Sigmoid colon (tissue), 6 donors: ENCODE measurements at regions not wholly inside any gene's neighbourhood (a gene's known extent, or its start where the extent isn't known, plus 50 kb on each side); places are given as distances from the start of the nearest gene placed in this dataset.

Experiments
- DNase-seq: peaks from one replicate; pipeline ENCODE4 v3.0.0-alpha.2; 2019
- H3K27ac ChIP-seq, 4 donors: fragments of 200-600 bp; sonication (generic); one replicate each; pipeline ENCODE4 v1.5.1; 2016 to 2019; ENCODE audit warnings: mild to moderate bottlenecking in 1 of 4
- H3K27me3 ChIP-seq, 3 donors: fragments of 200-600 bp; sonication (generic); one replicate each; pipeline ENCODE4 v1.5.1; 2019; ENCODE audit warnings: mild to moderate bottlenecking in 1 of 3
- H3K36me3 ChIP-seq, 4 donors: fragments of 200-600 bp; sonication (generic); one replicate each; pipeline ENCODE4 v1.5.1; 2016 to 2019
- H3K4me1 ChIP-seq, 4 donors: fragments of 200-600 bp; sonication (generic); one replicate each; pipeline ENCODE4 v1.5.1; 2017 to 2019
- H3K4me3 ChIP-seq, 4 donors: fragments of 200-600 bp; sonication (generic); one replicate each; pipeline ENCODE4 v1.5.1; 2017 to 2019; ENCODE audit warnings: mild to moderate bottlenecking in 2 of 4, moderate library complexity in 1 of 4
- H3K9me3 ChIP-seq, 4 donors: fragments of 200-600 bp in 3 of 4; sonication (generic) in 3 of 4; one replicate each; pipeline versions ENCODE4 v1.5.1 to v1.6.1; 2013 to 2019
- CTCF ChIP-seq, 4 experiments: fragments of 450-650 bp in 3 of 4; fragments of 200-600 bp in 1 of 4; IDR thresholded peaks; one replicate each; pipeline ENCODE4 v1.5.1; 2016 to 2019; ENCODE audit warnings: antibody characterized with exemption in 4 of 4, mild to moderate bottlenecking in 3 of 4, moderate library complexity in 2 of 4
- EP300 ChIP-seq, 4 donors: sonication (generic); formaldehyde crosslinking; IDR thresholded peaks; one replicate each; pipeline ENCODE4 v1.6.1; 2017; ENCODE audit warnings: antibody characterized with exemption in 4 of 4
- POLR2A ChIP-seq, 2 donors: fragments of 450-650 bp; IDR thresholded peaks; one replicate each; pipeline ENCODE4 v1.6.1; 2016; ENCODE audit warnings: antibody characterized with exemption in 2 of 2, mild to moderate bottlenecking in 2 of 2, moderate library complexity in 2 of 2
- POLR2AphosphoS5 ChIP-seq, 4 donors: sonication (generic); formaldehyde crosslinking; IDR thresholded peaks; one replicate each; pipeline ENCODE4 v1.6.1; 2017; ENCODE audit warnings: antibody characterized with exemption in 4 of 4
- WGBS, 2 donors: extraction: QIAGEN DNeasy Blood & Tissue Kit; methylation state at CpG; one replicate each; pipeline ENCODE4 v1.1.7; 2013; 5-methylcytosine and 5-hydroxymethylcytosine counted together
- intact Hi-C: fragments of 100-400 bp; cut with DNase I; formaldehyde crosslinking; loops from one replicate; pipeline ENCODE4 v1.15.1; 2023
- donor health status: healthy with polysubstance abuse.
- donor health status: healthy.

GRCh38 chr14:26694521-26694920 is 96.7 kb upstream of the NOVA1 start:
- Histone ChIP-seq H3K9me3 (no peaks in the 10 kb centered on the region), H3K27ac (no peak overlapping the region), H3K4me1 (no peaks in the 10 kb centered on the region), H3K4me3 (no peak overlapping the region), H3K36me3 (no peaks in the 10 kb centered on the region), H3K27me3 (no peaks in the 10 kb centered on the region)
- TF ChIP-seq CTCF (IDR thresholded peaks at IDR 0.05) (no peak), POLR2AphosphoS5 (IDR thresholded peaks at IDR 0.05) (no peak), EP300 (IDR thresholded peaks at IDR 0.05) (no peak), POLR2A (IDR thresholded peaks at IDR 0.05) (no peak)
- intact Hi-C loops, result no loop called here
- DNase-seq, result no peak

- DNase-seq, result no peak
- no peaks in the 10 kb centered on the region for H3K36me3 ChIP-seq
- H3K4me1 ChIP-seq, result no peaks in the 10 kb centered on the region
- WGBS, 2 donors, result 70 to 72% methylated on average over 4 of the region's 4 CpGs
- no peak overlapping the region for H3K27ac ChIP-seq
- H3K4me3 ChIP-seq, result no peak overlapping the region
- no peaks in the 10 kb centered on the region for H3K9me3 ChIP-seq
- intact Hi-C loops, result no loop called here
- TF ChIP-seq POLR2AphosphoS5 (IDR thresholded peaks at IDR 0.05) (no peak), EP300 (IDR thresholded peaks at IDR 0.05) (no peak)
- H3K27me3 ChIP-seq, result no peaks in the 10 kb centered on the region
Observed at GRCh38 chr14:26702721-26703230, 104.9 kb upstream of the NOVA1 start.

GRCh38 chr14:26703686-26704366 is 106.0 kb upstream of the NOVA1 start:
- intact Hi-C loops, result no loop called here
- DNase-seq, result no peak
- WGBS, 2 donors, result 66 to 73% methylated on average over 2 of the region's 2 CpGs
- TF ChIP-seq EP300 (IDR thresholded peaks at IDR 0.05), result no peak
- TF ChIP-seq CTCF (IDR thresholded peaks at IDR 0.05), result no peak
- TF ChIP-seq POLR2A (IDR thresholded peaks at IDR 0.05), result no peak
- TF ChIP-seq POLR2AphosphoS5 (IDR thresholded peaks at IDR 0.05), result no peak
- Histone ChIP-seq H3K4me3 (no peak overlapping the region), H3K27me3 (no peaks in the 10 kb centered on the region), H3K9me3 (no peaks in the 10 kb centered on the region), H3K27ac (no peak overlapping the region), H3K4me1 (no peaks in the 10 kb centered on the region), H3K36me3 (no peaks in the 10 kb centered on the region)

GRCh38 chr14:26707234-26707633 is 109.4 kb upstream of the NOVA1 start:
- DNase-seq, result no peak
- no peak overlapping the region for H3K4me3 ChIP-seq
- no peaks in the 10 kb centered on the region for H3K4me1 ChIP-seq
- no peak for TF ChIP-seq EP300 (IDR thresholded peaks at IDR 0.05)
- no peak for TF ChIP-seq POLR2A (IDR thresholded peaks at IDR 0.05)
- no peak for TF ChIP-seq POLR2AphosphoS5 (IDR thresholded peaks at IDR 0.05)
- no peak for TF ChIP-seq CTCF (IDR thresholded peaks at IDR 0.05)
- intact Hi-C loops, result no loop called here
- no peaks in the 10 kb centered on the region for H3K27me3 ChIP-seq
- H3K9me3 ChIP-seq, result no peaks in the 10 kb centered on the region
- no peaks in the 10 kb centered on the region for H3K36me3 ChIP-seq
- H3K27ac ChIP-seq, result no peak overlapping the region
- WGBS, 2 donors, result 75 to 88% methylated on average over 3 of the region's 3 CpGs

- H3K27me3 ChIP-seq, result no peaks in the 10 kb centered on the region
- TF ChIP-seq EP300 (IDR thresholded peaks at IDR 0.05) (no peak), POLR2AphosphoS5 (IDR thresholded peaks at IDR 0.05) (no peak), POLR2A (IDR thresholded peaks at IDR 0.05) (no peak), CTCF (IDR thresholded peaks at IDR 0.05) (no peak)
- intact Hi-C loops, result no loop called here
Observed at GRCh38 chr14:26709019-26709418, 111.2 kb upstream of the NOVA1 start.

More at GRCh38 chr14:26709019-26709418, 111.2 kb upstream of the NOVA1 start:
- H3K4me3 ChIP-seq, result no peak overlapping the region
- no peaks in the 10 kb centered on the region for H3K36me3 ChIP-seq
- DNase-seq, result no peak
- no peaks in the 10 kb centered on the region for H3K9me3 ChIP-seq
- H3K27ac ChIP-seq, result no peak overlapping the region
- no peaks in the 10 kb centered on the region for H3K4me1 ChIP-seq
